NCI-H1048 (cell line): ENCODE measurements at regions not wholly inside any gene's neighbourhood (a gene's known extent, or its start where the extent isn't known, plus 50 kb on each side); places are given as distances from the start of the nearest gene placed in this dataset.
"Not testable (repeated sequence)": the region's sequence is repeated elsewhere in the genome, so short reads cannot be mapped to it uniquely, and the experiment has no call there.

Experiments
- DNase-seq: peaks from one replicate; lab custom pipeline; 2025; lab: John Stamatoyannopoulos, UW

GRCh38 chr10:60513281-60513680 is 123.6 kb upstream of the ANK3 start:
- DNase-seq = no peak

- DNase-seq = no peak
These were observed 122.0 kb upstream of the ANK3 start for GRCh38 chr10:60511477-60512229.

GRCh38 chr10:60508831-60509230 is 119.2 kb upstream of the ANK3 start:
- DNase-seq = no peak

- no peak for DNase-seq
These were observed 118.4 kb upstream of the ANK3 start for GRCh38 chr10:60508037-60508436.

- DNase-seq = no peak
These were observed 112.9 kb upstream of the ANK3 start for GRCh38 chr10:60502621-60503020.

DNA sequence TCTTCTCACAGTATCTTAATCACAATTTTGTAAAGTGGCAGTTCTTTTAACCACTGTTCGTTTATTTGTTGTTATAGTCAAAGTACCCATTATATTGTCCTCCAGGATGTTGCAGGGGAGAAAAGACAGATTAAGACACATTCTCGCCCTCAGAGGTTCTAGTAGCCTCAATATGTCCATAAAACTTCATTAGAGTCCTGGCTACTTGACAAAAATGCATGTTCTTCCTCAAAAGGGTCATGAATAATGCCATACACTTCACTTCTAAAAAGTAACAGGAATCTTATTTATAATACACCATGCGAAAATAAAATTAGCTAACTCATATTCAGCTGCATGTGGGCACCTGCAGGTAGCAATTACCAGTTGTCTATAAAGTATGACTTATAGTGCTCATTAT is 109.3 kb upstream of the ANK3 start:
- no peak for DNase-seq

DNA sequence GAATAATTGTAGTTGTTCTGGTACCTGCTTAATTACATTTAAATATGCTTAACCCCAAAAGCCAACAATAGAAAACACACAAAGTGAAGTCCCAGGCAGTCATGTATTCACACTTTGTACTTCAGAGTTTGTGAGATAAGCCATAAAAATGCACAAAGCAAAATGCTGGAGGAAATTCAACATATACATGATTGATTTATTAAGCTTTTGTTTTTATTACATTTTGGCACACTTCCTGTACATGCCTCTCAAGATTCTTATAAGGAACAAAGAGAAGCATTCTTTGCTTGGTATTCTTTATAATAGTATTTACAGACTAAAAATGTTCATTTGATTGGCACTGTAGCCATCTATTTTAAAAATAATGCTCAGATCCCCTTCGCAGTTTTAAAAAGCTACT is 107.7 kb upstream of the ANK3 start:
- DNase-seq = no peak

- no peak for DNase-seq
These were observed 106.5 kb upstream of the ANK3 start for GRCh38 chr10:60496181-60496580.

DNA sequence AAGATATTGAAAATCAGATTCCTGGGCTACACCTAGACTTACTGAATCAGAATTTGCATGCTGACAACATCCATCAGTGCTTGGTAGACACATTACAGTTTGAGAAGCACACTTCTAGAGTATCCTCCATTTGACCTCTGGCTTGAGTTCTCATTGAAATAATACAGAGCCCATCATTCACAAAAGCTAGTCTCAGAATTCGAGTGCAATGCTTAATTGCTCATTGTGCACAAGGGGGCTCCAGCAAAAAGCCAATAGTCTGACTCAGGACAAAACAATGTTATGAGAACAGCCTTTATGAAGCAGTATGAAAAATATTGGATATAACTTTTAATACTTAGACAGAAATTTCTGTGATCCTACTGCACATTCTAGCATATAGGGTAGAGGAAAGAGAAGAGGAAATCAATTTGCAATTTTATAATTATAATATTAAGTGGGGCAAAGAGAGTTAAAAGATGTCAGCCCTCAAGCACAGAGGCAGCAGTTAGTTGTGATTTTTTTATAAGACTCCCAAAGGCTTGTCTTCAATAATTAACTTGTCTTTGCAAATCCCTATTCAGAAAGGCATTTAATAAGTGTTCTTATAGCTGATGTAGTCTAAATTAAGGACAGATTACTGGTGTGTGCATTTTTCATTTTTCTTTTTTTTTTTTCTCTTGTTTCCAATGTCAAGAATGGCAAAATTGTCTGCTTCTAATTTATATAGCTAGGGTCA is 105.8 kb upstream of the ANK3 start:
- no peak for DNase-seq

GRCh38 chr10:60494774-60495173 is 105.1 kb upstream of the ANK3 start:
- no peak for DNase-seq

GRCh38 chr10:60491162-60491561 is 101.5 kb upstream of the ANK3 start:
- DNase-seq = no peak

DNA sequence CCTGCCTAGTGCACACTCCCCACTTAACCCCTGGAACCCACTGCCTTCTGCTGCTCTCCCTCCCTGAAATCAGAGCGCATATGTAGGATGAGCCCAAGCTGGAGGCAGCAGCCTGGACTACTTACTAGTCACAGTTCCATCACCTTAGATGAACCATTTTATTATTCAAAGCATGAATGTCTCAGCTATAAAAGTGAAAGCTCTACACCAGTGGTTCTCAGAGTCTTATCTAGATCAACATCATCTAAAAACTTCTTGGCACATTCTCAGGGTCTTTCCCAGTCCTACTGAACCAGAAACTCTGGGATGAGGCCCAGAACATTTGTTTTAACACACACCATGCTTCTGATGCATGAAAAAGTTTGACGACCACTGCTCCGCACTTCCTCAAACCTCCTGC is 100.3 kb upstream of the ANK3 start:
- DNase-seq = no peak

DNA sequence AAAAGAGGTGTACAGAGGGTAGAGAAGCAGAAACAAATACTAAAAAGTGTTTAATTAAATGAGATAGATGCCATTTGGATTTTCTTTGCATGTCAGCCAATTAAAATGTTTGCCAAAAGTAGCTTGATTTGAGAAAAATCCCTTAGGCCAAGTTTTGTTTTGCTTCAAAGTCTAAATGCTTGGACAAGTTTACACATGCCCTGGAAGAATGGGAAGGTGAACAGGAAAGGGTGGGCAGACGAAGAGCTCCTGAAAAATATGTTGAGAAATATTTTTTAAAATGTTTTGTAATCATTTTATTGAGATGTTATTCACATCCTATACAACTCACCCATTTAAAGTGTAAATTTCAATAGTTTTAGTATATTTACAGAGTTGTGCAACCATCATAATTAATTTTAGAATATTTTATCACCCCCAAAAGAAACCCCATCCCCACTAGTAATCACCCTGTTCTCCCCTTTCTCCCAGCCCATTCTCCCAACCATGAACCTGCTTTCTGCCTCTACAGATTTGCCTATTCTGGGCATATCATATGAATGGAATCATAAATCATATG is 98.5 kb upstream of the ANK3 start:
- no peak for DNase-seq

GRCh38 chr10:60487543-60487942 is 97.9 kb upstream of the ANK3 start:
- no peak for DNase-seq

- DNase-seq = no peak
These were observed 95.3 kb upstream of the ANK3 start for GRCh38 chr10:60485025-60485424.

DNA sequence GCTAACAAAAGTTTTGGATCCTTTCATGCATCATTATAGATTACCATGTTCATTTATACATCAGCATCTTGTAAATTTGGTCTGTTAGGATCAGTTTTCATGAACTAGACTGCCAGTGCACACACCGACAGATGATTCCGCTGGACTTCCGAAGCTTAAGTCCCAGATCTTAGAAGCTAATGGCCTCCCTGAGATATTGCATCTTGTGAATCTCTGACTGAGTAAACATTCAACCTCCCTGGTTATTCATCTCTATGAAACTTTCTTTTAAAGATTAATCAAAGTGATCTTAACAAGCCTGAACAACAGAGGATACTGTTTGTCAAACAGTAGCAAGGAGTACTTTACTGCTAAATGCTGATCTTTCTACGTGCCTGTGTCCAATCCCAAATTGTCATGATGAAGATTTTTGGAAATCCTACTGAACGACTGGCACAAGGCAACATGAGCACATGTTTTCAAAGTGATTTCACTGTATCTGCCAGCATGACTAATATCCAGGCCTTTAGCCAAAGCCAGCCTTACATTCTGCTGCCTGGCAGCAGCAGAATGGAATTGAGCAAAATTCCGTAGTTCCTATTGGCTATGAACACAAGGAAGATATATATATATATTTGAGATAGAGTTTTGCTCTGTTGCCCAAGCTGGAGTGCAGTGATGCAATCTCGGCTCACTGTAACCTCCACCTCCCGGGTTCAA is 91.3 kb upstream of the ANK3 start:
- DNase-seq = no peak

DNA sequence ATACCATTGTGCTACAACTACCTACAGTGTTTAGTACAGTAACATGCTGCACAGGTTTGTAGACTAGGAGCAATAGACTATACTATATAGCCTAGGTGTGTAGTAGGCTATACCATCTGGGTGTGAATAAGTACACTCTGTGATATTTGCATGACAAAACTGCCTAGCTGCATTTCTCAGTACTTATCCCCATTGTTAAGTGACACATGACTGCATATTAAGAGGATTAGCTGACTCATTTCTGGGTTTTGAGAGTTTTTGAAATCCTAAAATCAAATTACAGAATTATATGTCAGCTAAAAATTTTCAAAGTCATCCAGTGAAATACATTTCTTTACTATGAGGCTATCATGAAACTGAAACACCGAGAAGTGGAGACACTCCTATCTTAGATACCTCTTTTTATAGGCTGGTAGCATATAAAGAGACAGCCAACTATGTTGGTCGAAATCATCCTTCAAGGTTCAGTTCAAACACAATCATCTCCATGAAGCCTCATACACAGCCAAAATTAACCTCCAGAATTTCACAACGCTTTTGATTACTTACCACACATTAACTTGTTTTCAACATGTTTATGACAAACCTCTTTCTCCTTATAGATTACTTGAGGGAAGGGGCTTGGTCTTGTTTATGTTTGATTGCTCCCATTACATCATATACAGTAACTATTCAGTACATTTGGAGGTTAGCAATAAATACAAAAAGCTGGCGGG is 89.8 kb upstream of the ANK3 start:
- DNase-seq = no peak

GRCh38 chr10:60476451-60476850 is 86.8 kb upstream of the ANK3 start:
- no peak for DNase-seq

- no peak for DNase-seq
These were observed 83.9 kb upstream of the ANK3 start for GRCh38 chr10:60473557-60473956.

GRCh38 chr10:60470091-60470490 is 80.4 kb upstream of the ANK3 start:
- DNase-seq = no peak

GRCh38 chr10:60469147-60469546 is 79.5 kb upstream of the ANK3 start:
- DNase-seq = not testable (repeated sequence)

- DNase-seq = no peak
These were observed 77.5 kb upstream of the ANK3 start for GRCh38 chr10:60467202-60467546.
